K562 (cell line): ENCODE measurements at regions not wholly inside any gene's neighbourhood (a gene's known extent, or its start where the extent isn't known, plus 50 kb on each side); places are given as distances from the start of the nearest gene placed in this dataset.

Source experiments
- ATAC-seq: fragments of 200-7000 bp; cut with Tn5 transposase; 3 replicates; pipeline ENCODE4 v1.9.1; 2020; ENCODE audit warnings: moderate library complexity
- BruUV-seq: library from RNA; stranded (reverse); fragments of 400-500 nt; replicated peaks from 2 replicates; lab custom pipeline; 2021; lab: Mats Ljungman, UMichigan
- CTCF ChIA-PET: fragments of 300-600 bp; formaldehyde crosslinking; extraction: SDS; loops from one replicate; lab custom pipeline; 2021; ENCODE audit warnings: low intra/inter-chr PET ratio; lab: Yijun Ruan, JAX
- POLR2A ChIA-PET: fragments of 300-600, 350-650 bp; sonication (Branson Sonifier 250); formaldehyde crosslinking; extraction: SDS; loops from one replicate; lab custom pipeline; 2021; ENCODE audit warnings: antibody characterized with exemption, inconsistent platforms; lab: Yijun Ruan, JAX
- DNase-seq, 4 experiments: peaks; one replicate each; pipeline versions ENCODE4 v3.0.0 to v3.0.0-alpha.2; 2011 to 2018; ENCODE audit warnings: low spot score in 3 of 4, mixed read lengths in 3 of 4; ENCODE audit errors: extremely low read depth in 1 of 4
- FAIRE-seq: peaks from 2 replicates; lab custom pipeline; 2011; peaks lifted over from hg19 to GRCh38; lab: Jason Lieb, UNC
- H2AFZ ChIP-seq: 2 replicates; pipeline ENCODE4 v1.6.0; 2011; ENCODE audit warnings: low read depth, low read length, control low read depth, inconsistent platforms
- H3K27ac ChIP-seq: fragments of 200-600 bp; 3 replicates; pipeline ENCODE4 v1.8.0; 2011; ENCODE audit warnings: low read depth, mild to moderate bottlenecking, control low read depth, inconsistent platforms, low read length, moderate library complexity, mixed read lengths; ENCODE audit errors: extremely low read depth
- H3K27me3 ChIP-seq, 2 experiments: fragments of 300-600 bp in 1 of 2; 2 replicates in 1 of 2; 3 replicates in 1 of 2; pipeline versions ENCODE4 v1.6.0 to v1.8.0; 2011; ENCODE audit warnings: inconsistent platforms in 2 of 2, low read length in 2 of 2, mild to moderate bottlenecking in 1 of 2, mixed read lengths in 1 of 2, moderate library complexity in 1 of 2; ENCODE audit not compliant: control insufficient read depth in 2 of 2, insufficient read depth in 2 of 2
- H3K36me3 ChIP-seq: fragments of 300-600 bp; 3 replicates; pipeline ENCODE4 v1.8.0; 2011; ENCODE audit warnings: mild to moderate bottlenecking, low read length, inconsistent platforms; ENCODE audit not compliant: control insufficient read depth, insufficient read depth
- H3K4me1 ChIP-seq, 2 experiments: fragments of 200-600 bp in 1 of 2; replicated peaks in 1 of 2; 2 replicates in 1 of 2; 3 replicates in 1 of 2; pipeline versions ENCODE4 v1.5.1 to v1.8.0; 2011; ENCODE audit warnings: inconsistent platforms in 2 of 2, low read length in 2 of 2, mild to moderate bottlenecking in 1 of 2, mixed read lengths in 1 of 2, moderate library complexity in 1 of 2; ENCODE audit not compliant: control insufficient read depth in 2 of 2, insufficient read depth in 2 of 2
- H3K4me2 ChIP-seq: 2 replicates; pipeline ENCODE4 v1.6.1; 2011; ENCODE audit warnings: low read length, control low read depth, inconsistent platforms, mixed read lengths; ENCODE audit not compliant: insufficient read depth
- H3K4me3 ChIP-seq: fragments of 200-600 bp; sonication (generic), shearing (Covaris generic); 2 replicates; pipeline ENCODE4 v1.5.1; 2016; ENCODE audit warnings: control low read depth, inconsistent platforms
- H3K79me2 ChIP-seq: fragments of 200-600 bp; 3 replicates; pipeline ENCODE4 v1.8.0; 2011; ENCODE audit warnings: low read length, inconsistent platforms; ENCODE audit not compliant: control insufficient read depth, insufficient read depth
- H3K9ac ChIP-seq, 2 experiments: 2 replicates each; pipeline versions ENCODE4 v1.6.0 to v1.6.1; 2011; ENCODE audit warnings: low read depth in 2 of 2, low read length in 2 of 2, control low read depth in 1 of 2, inconsistent platforms in 1 of 2, mild to moderate bottlenecking in 1 of 2, mixed read lengths in 1 of 2; ENCODE audit not compliant: insufficient read depth in 1 of 2
- H3K9me1 ChIP-seq: one replicate; pipeline ENCODE4 v1.6.0; 2011; ENCODE audit warnings: inconsistent platforms, mild to moderate bottlenecking, low read length, moderate library complexity; ENCODE audit not compliant: control insufficient read depth, insufficient read depth
- H3K9me3 ChIP-seq: replicated peaks from 2 replicates; pipeline ENCODE4 v1.5.1; 2011; ENCODE audit warnings: low read depth, low read length, inconsistent platforms; ENCODE audit not compliant: control insufficient read depth, insufficient read depth
- H4K20me1 ChIP-seq: replicated peaks from 2 replicates; pipeline ENCODE4 v1.6.1; 2011; ENCODE audit warnings: low read length, inconsistent platforms, mixed read lengths; ENCODE audit not compliant: control insufficient read depth, insufficient read depth
- HMG20A ChIP-seq: fragments of 450-650 bp; formaldehyde crosslinking; conservative IDR thresholded peaks from 2 replicates; pipeline ENCODE4 v1.4.0; 2020; ENCODE audit warnings: mild to moderate bottlenecking, mixed read lengths
- KHSRP ChIP-seq: fragments of 450-650 bp; IDR thresholded peaks from 2 replicates; pipeline ENCODE4 v1.6.1; 2017
- PRMT5 ChIP-seq: sonication (generic); formaldehyde crosslinking; IDR thresholded peaks from 2 replicates; pipeline ENCODE4 v1.5.0; 2020; ENCODE audit warnings: missing genetic modification reagents
- SP2 ChIP-seq: IDR thresholded peaks from 2 replicates; pipeline ENCODE4 v1.6.1; 2011; ENCODE audit warnings: mild to moderate bottlenecking, low read depth, low read length, moderate library complexity; ENCODE audit not compliant: poor library complexity, severe bottlenecking; ENCODE audit errors: extremely low read depth
- ZKSCAN3 ChIP-seq: fragments of 250-450 bp; sonication (Bioruptor Pico); IDR thresholded peaks from 2 replicates; pipeline ENCODE4 v1.4.0; 2020
- WGBS: fragments of 100-300 bp; shearing (Covaris generic); methylation state at CpG from one replicate; pipeline ENCODE4 v1.1.6; 2016; ENCODE audit warnings: low coverage, mixed read lengths; ENCODE audit not compliant: insufficient coverage; ENCODE audit errors: missing lambda C conversion rate; 5-methylcytosine and 5-hydroxymethylcytosine counted together
- in situ Hi-C: fragments of 300-500 bp; cut with MboI; formaldehyde crosslinking; loops from 4 replicates; pipeline ENCODE4 v1.15.0; 2018; ENCODE audit warnings: inconsistent platforms, mixed read lengths
- intact Hi-C: fragments of 100-400 bp; cut with micrococcal nuclease; formaldehyde crosslinking; loops from 2 replicates; pipeline ENCODE4 v1.14.2; 2022
- TF ChIP-seq, protein P1 (sequence below), 2 experiments: fragments of 450-650 bp in 1 of 2; sonication (generic) in 1 of 2; formaldehyde crosslinking in 1 of 2; IDR thresholded peaks in 1 of 2; conservative IDR thresholded peaks in 1 of 2; 2 replicates each; pipeline versions ENCODE4 v1.6.1 to v1.8.1; 2016 to 2023; ENCODE audit warnings: mild to moderate bottlenecking in 2 of 2, moderate library complexity in 2 of 2, inconsistent platforms in 1 of 2, missing genetic modification reagents in 1 of 2

- H4K20me1 ChIP-seq, result no peaks in the 10 kb centered on the region
- no peak overlapping the region for H3K27ac ChIP-seq
- DNase-seq (no peak), FAIRE-seq (no peak), ATAC-seq (no peak)
- TF ChIP-seq HMG20A (no peak), ZKSCAN3 (CRISPR knock-in tag) (no peak), KHSRP (no peak), PRMT5 (no peak), SP2 (no peak)
- TF ChIP-seq, protein P1, sequence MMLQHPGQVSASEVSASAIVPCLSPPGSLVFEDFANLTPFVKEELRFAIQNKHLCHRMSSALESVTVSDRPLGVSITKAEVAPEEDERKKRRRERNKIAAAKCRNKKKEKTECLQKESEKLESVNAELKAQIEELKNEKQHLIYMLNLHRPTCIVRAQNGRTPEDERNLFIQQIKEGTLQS (IDR thresholded peaks at IDR 0.05), result no peak
- TF ChIP-seq, protein P1 (CRISPR knock-in tag; conservative IDR thresholded peaks at IDR 0.05), result no peak
- no TSS peak for BruUV-seq
- H3K9ac ChIP-seq, result no peak overlapping the region
- H3K9me3 ChIP-seq, result no peaks in the 10 kb centered on the region
- WGBS, result 0% methylated on average over 19 of the region's 19 CpGs
- no peak overlapping the region for H2AFZ ChIP-seq
- H3K27me3 ChIP-seq, result peaks cover 0 to 22% of the 10 kb centered on the region in 2 experiments; a peak in 2 of 5 replicates
- in situ Hi-C loops (no loop called here), intact Hi-C loops (no loop called here)
- H3K79me2 ChIP-seq, result no peaks in the 10 kb centered on the region
- H3K4me1 ChIP-seq, result no peaks in the 10 kb centered on the region
- H3K36me3 ChIP-seq, result no peaks in the 10 kb centered on the region
- ChIA-PET POLR2A (no interaction called here), CTCF (no interaction called here)
- H3K9me1 ChIP-seq, result no peaks in the 10 kb centered on the region
- H3K4me3 ChIP-seq, result no peak overlapping the region
- H3K4me2 ChIP-seq, result no peak overlapping the region
Observed at GRCh38 chr20:58141971-58142842, 86.2 kb downstream of the ANKRD60 start.
